Fibroblast of lung (primary cell): ENCODE measurements at regions not wholly inside any gene's neighbourhood (a gene's known extent, or its start where the extent isn't known, plus 50 kb on each side); places are given as distances from the start of the nearest gene placed in this dataset.

Source experiments
- DNase-seq, 2 donors: peaks; one replicate each; pipeline versions ENCODE4 v3.0.0 to v3.0.0-alpha.2; 2010; ENCODE audit warnings: low read depth in 2 of 2
- H2AFZ ChIP-seq: 2 replicates; pipeline ENCODE4 v1.5.1; 2012; ENCODE audit warnings: low read length, control low read depth, inconsistent platforms
- H3K27ac ChIP-seq: 2 replicates; pipeline ENCODE4 v1.5.1; 2011; ENCODE audit warnings: low read length, control low read depth; ENCODE audit not compliant: insufficient read depth
- H3K27me3 ChIP-seq: 2 replicates; pipeline ENCODE4 v1.5.1; 2011; ENCODE audit warnings: mild to moderate bottlenecking, low read length; ENCODE audit not compliant: control insufficient read depth, insufficient read depth
- H3K36me3 ChIP-seq: 2 replicates; pipeline ENCODE4 v1.5.1; 2011; ENCODE audit warnings: low read length; ENCODE audit not compliant: control insufficient read depth, insufficient read depth
- H3K4me1 ChIP-seq: 2 replicates; pipeline ENCODE4 v1.5.1; 2011; ENCODE audit warnings: low read length; ENCODE audit not compliant: control insufficient read depth, insufficient read depth; ENCODE audit errors: extremely low read depth
- H3K4me2 ChIP-seq: 2 replicates; pipeline ENCODE4 v1.5.1; 2011; ENCODE audit warnings: low read length, control low read depth; ENCODE audit not compliant: insufficient read depth; ENCODE audit errors: extremely low read depth
- H3K4me3 ChIP-seq, 4 experiments: fragments of 200-600 bp in 1 of 4; sonication (generic) in 1 of 4; replicated peaks in 1 of 4; 2 replicates each; pipeline ENCODE4 v1.5.1; 2011 to 2016; ENCODE audit warnings: low read length in 4 of 4, low read depth in 3 of 4, mild to moderate bottlenecking in 3 of 4, control low read depth in 2 of 4, inconsistent platforms in 1 of 4, mixed read lengths in 1 of 4; ENCODE audit not compliant: insufficient read depth in 1 of 4; ENCODE audit errors: control extremely low read depth in 1 of 4
- H3K79me2 ChIP-seq: 2 replicates; pipeline ENCODE4 v1.5.1; 2012; ENCODE audit warnings: mild to moderate bottlenecking, low read length, inconsistent platforms; ENCODE audit not compliant: control insufficient read depth, insufficient read depth
- H3K9ac ChIP-seq: 2 replicates; pipeline ENCODE4 v1.5.1; 2011; ENCODE audit warnings: mild to moderate bottlenecking, low read length, control low read depth; ENCODE audit not compliant: insufficient read depth
- H3K9me3 ChIP-seq: 2 replicates; pipeline ENCODE4 v1.5.1; 2012; ENCODE audit warnings: low read depth, low read length; ENCODE audit not compliant: control insufficient read depth, insufficient read depth
- H4K20me1 ChIP-seq: 2 replicates; pipeline ENCODE4 v1.5.1; 2011; ENCODE audit warnings: low read length; ENCODE audit not compliant: control insufficient read depth, insufficient read depth; ENCODE audit errors: extremely low read depth
- EZH2 ChIP-seq: IDR thresholded peaks from 2 replicates; pipeline ENCODE4 v1.5.1; 2012; ENCODE audit warnings: low read length, control low read depth, mild to moderate bottlenecking; ENCODE audit errors: missing control alignments
- TF ChIP-seq, protein P1 (sequence below), 2 donors: IDR thresholded peaks in 1 of 2; conservative IDR thresholded peaks in 1 of 2; 1 replicate in 1 of 2; 2 replicates in 1 of 2; pipeline ENCODE4 v1.5.1; 2011 to 2012; ENCODE audit warnings: low read length in 2 of 2, control low read depth in 1 of 2, inconsistent platforms in 1 of 2, low read depth in 1 of 2, mild to moderate bottlenecking in 1 of 2

DNA sequence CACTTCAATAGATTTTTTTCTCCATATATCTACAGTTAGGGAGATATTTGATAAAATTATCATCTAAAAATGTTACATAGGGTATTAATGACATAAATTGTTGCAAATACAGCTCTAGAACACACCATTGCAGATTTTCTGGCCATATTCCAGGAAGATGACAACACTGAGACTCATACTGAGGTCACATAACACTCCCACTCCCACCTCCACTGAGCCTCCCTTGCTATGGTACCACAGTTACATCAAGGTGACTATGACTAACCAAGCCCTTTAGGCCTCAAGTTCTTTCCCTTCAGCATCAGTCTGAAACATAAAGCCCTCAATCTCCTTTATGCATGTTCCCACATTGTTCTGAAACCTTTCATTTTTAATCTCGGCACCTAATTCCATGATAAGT is 932.0 kb upstream of the IGFBP7 start:
- Histone ChIP-seq H3K4me3 (no peak overlapping the region), H3K36me3 (no peaks in the 10 kb centered on the region), H3K27me3 (no peaks in the 10 kb centered on the region), H3K9me3 (no peaks in the 10 kb centered on the region), H3K9ac (no peak overlapping the region), H2AFZ (no peak overlapping the region), H3K4me1 (no peaks in the 10 kb centered on the region), H3K27ac (no peak overlapping the region), H3K79me2 (no peaks in the 10 kb centered on the region), H4K20me1 (no peaks in the 10 kb centered on the region), H3K4me2 (no peak overlapping the region)
- no peak for DNase-seq
- TF ChIP-seq, protein P1, sequence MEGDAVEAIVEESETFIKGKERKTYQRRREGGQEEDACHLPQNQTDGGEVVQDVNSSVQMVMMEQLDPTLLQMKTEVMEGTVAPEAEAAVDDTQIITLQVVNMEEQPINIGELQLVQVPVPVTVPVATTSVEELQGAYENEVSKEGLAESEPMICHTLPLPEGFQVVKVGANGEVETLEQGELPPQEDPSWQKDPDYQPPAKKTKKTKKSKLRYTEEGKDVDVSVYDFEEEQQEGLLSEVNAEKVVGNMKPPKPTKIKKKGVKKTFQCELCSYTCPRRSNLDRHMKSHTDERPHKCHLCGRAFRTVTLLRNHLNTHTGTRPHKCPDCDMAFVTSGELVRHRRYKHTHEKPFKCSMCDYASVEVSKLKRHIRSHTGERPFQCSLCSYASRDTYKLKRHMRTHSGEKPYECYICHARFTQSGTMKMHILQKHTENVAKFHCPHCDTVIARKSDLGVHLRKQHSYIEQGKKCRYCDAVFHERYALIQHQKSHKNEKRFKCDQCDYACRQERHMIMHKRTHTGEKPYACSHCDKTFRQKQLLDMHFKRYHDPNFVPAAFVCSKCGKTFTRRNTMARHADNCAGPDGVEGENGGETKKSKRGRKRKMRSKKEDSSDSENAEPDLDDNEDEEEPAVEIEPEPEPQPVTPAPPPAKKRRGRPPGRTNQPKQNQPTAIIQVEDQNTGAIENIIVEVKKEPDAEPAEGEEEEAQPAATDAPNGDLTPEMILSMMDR (conservative IDR thresholded peaks at IDR 0.05 in 1 of 2, IDR thresholded peaks at IDR 0.05 in 1 of 2; ENCODE audit: low read depth in 1 of 2, low read length in 2 of 2): no peak
- TF ChIP-seq EZH2: no peak

DNA sequence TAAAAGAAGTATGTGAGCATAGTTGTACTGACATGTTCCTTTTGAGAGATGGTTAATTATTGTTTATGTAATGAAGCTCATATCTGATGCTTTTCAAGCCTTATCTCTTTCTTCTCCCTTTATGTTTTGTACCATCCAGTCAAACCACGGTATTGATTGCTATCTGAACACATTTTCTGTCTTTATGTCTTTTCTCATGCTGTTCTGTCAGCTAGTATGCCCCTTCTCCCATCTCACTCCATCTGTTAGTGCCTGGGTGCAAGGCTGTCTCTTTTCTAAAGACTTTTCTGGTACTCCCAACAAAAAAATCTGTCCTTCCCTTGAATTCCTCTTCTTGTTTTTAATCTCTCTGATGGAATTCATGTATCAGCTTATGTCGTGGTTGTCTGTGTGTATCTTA is 883.8 kb upstream of the IGFBP7 start:
- Histone ChIP-seq H3K79me2 (no peaks in the 10 kb centered on the region), H3K27ac (no peak overlapping the region), H2AFZ (no peak overlapping the region), H3K36me3 (no peaks in the 10 kb centered on the region), H3K9ac (no peak overlapping the region), H3K4me1 (no peaks in the 10 kb centered on the region), H3K27me3 (no peaks in the 10 kb centered on the region), H3K9me3 (no peaks in the 10 kb centered on the region), H3K4me3 (no peak overlapping the region), H3K4me2 (no peak overlapping the region), H4K20me1 (no peaks in the 10 kb centered on the region)
- no peak for DNase-seq
- no peak for TF ChIP-seq EZH2
- TF ChIP-seq, protein P1 (conservative IDR thresholded peaks at IDR 0.05 in 1 of 2, IDR thresholded peaks at IDR 0.05 in 1 of 2; ENCODE audit: low read depth in 1 of 2, low read length in 2 of 2): no peak

DNA sequence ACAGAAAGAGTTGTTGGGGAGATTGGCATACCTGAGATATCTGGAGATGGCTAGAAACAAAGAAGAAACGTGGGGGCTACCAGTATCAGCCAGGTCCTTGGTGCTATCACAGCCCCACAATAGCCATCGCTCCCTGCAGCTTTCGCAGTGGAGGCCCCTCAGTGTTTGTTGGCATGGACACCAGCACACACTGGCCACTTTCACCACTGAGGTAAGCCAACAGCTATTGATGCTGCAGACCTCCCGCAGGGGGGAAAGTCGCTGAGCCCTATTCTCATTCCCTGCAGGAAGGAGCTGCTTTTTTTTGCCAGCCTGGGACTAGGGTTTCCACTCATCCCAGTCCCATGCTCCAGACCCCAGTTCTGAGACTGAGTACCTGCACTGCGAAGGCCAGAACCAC is 879.2 kb upstream of the IGFBP7 start:
- H3K4me2 ChIP-seq: no peak overlapping the region
- no peak overlapping the region for H2AFZ ChIP-seq
- no peak overlapping the region for H3K4me3 ChIP-seq
- no peak overlapping the region for H3K27ac ChIP-seq
- H3K9me3 ChIP-seq: no peaks in the 10 kb centered on the region
- no peak for TF ChIP-seq EZH2
- TF ChIP-seq, protein P1 (conservative IDR thresholded peaks at IDR 0.05 in 1 of 2, IDR thresholded peaks at IDR 0.05 in 1 of 2; ENCODE audit: low read depth in 1 of 2, low read length in 2 of 2): no peak
- H3K4me1 ChIP-seq: no peaks in the 10 kb centered on the region
- DNase-seq: no peak
- no peaks in the 10 kb centered on the region for H3K36me3 ChIP-seq
- no peaks in the 10 kb centered on the region for H3K79me2 ChIP-seq
- no peaks in the 10 kb centered on the region for H4K20me1 ChIP-seq
- no peak overlapping the region for H3K9ac ChIP-seq
- no peaks in the 10 kb centered on the region for H3K27me3 ChIP-seq
